ENCODE measurements at regions not wholly inside any gene's neighbourhood (a gene's known extent, or its start where the extent isn't known, plus 50 kb on each side); places are given as distances from the start of the nearest gene placed in this dataset.
A peak's percentile ranks its signal among the peaks of the same experiment; 100 is the strongest.

GRCh38 chr3:76941376-76941775 lies 98.5 kb upstream of the ROBO2 start:
- H3K23me2 ChIP-seq (ENCODE audit: low read depth, low read length), result no peaks in the 10 kb centered on the region
- no peak overlapping the region for H2AFZ ChIP-seq (ENCODE audit: low read length)
- H4K8ac ChIP-seq (ENCODE audit: extremely low read depth, insufficient read depth, low read length), result no peak overlapping the region
- no peaks in the 10 kb centered on the region for H3K27me3 ChIP-seq (replicated peaks in 1 of 4; ENCODE audit: control insufficient read depth in 3 of 4, extremely low read depth in 1 of 4, insufficient read depth in 3 of 4, low read length in 3 of 4)
- H3K9me3 ChIP-seq (ENCODE audit: insufficient read depth in 2 of 2, low read depth in 1 of 2, low read length in 1 of 2), result no peaks in the 10 kb centered on the region
- no peak for DNase-seq (ENCODE audit: low read depth in 1 of 2, low spot score in 2 of 2)
- H3K27ac ChIP-seq (ENCODE audit: low read depth, low read length), result no peak overlapping the region
- no peak overlapping the region for H3K9ac ChIP-seq (replicated peaks in 1 of 4; ENCODE audit: extremely low read depth in 1 of 4, low read depth in 3 of 4, low read length in 3 of 4)
- H3K79me1 ChIP-seq (ENCODE audit: low read depth, low read length), result no peaks in the 10 kb centered on the region
- H3K4me3 ChIP-seq (ENCODE audit: extremely low read depth in 1 of 4, insufficient read depth in 2 of 4, low read depth in 3 of 4, low read length in 4 of 4), result no peak overlapping the region
- H4K5ac ChIP-seq (ENCODE audit: insufficient read length, low read depth, low read length), result no peak overlapping the region
- H2BK5ac ChIP-seq (ENCODE audit: low read depth, low read length), result no peak overlapping the region
- WGBS, 2 experiments (ENCODE audit: extremely low coverage in 1 of 2, insufficient coverage in 1 of 2, insufficient read length in 1 of 2, insufficient replicate concordance in 2 of 2, low coverage in 1 of 2, low lambda C conversion rate in 2 of 2, missing lambda C conversion rate in 1 of 2), result 93% methylated on average over 4 of the region's 4 CpGs; no CpG with 5 or more reads in 1 of the 2 experiments
- no peak overlapping the region for H3K23ac ChIP-seq (ENCODE audit: insufficient read length)
- H3K79me2 ChIP-seq (ENCODE audit: control insufficient read depth in 1 of 2, insufficient read depth in 2 of 2, low read length in 2 of 2), result no peaks in the 10 kb centered on the region
- no peak overlapping the region for H4K91ac ChIP-seq (replicated peaks; ENCODE audit: insufficient read length, low read length)
- no peak for FAIRE-seq
- no peak overlapping the region for H2BK20ac ChIP-seq (ENCODE audit: low read length)
- H2AK5ac ChIP-seq (ENCODE audit: low read depth, low read length), result no peak overlapping the region
- ChIA-PET POLR2A (ENCODE audit: partially characterized antibody) (no interaction called here), CTCF (ENCODE audit: partially characterized antibody) (interaction anchor here (0.5 to 0.7 kb wide), 2 partner anchors 290 to 379 kb away, joined by 3 to 4 read pairs; no protein-coding TSS in a partner anchor)
- peaks cover 0 to 2% (median 0%) of the 10 kb centered on the region in 4 experiments; a peak in 2 of 7 replicates for H3K4me1 ChIP-seq (replicated peaks in 1 of 4; ENCODE audit: control insufficient read depth in 3 of 4, insufficient read depth in 4 of 4, low read length in 3 of 4)
- H3K56ac ChIP-seq (replicated peaks; ENCODE audit: insufficient read length, low read depth, low read length), result no peak overlapping the region
- H4K20me1 ChIP-seq (replicated peaks in 1 of 2; ENCODE audit: control insufficient read depth in 1 of 2, insufficient read depth in 2 of 2, low read length in 2 of 2), result no peaks in the 10 kb centered on the region
- no peak overlapping the region for H3K4me2 ChIP-seq (ENCODE audit: insufficient read depth in 1 of 2, low read depth in 2 of 2, low read length in 2 of 2)
- H3K18ac ChIP-seq (ENCODE audit: extremely low read depth, low read length), result no peak overlapping the region
- no peak overlapping the region for H2BK12ac ChIP-seq (ENCODE audit: low read depth, low read length)
- H2BK120ac ChIP-seq (replicated peaks; ENCODE audit: low read depth, low read length), result peak overlapping the region; percentile 29
- H2BK15ac ChIP-seq (ENCODE audit: low read length), result no peak overlapping the region
- H3K4ac ChIP-seq (replicated peaks; ENCODE audit: insufficient read length, low read depth, low read length), result no peak overlapping the region
- H3K36me3 ChIP-seq (ENCODE audit: control insufficient read depth in 2 of 4, insufficient read depth in 4 of 4, low read length in 3 of 4), result no peaks in the 10 kb centered on the region
- H3K14ac ChIP-seq (ENCODE audit: insufficient read length), result no peak overlapping the region
- TF ChIP-seq CTCF (IDR thresholded peaks at IDR 0.05; ENCODE audit: control extremely low read depth in 1 of 3, insufficient read depth in 1 of 3, low read depth in 1 of 3, low read length in 3 of 3) (no peak), RXRA (IDR thresholded peaks at IDR 0.05; ENCODE audit: insufficient read depth, low read depth, low read length) (no peak), HDAC2 (IDR thresholded peaks at IDR 0.05; ENCODE audit: borderline replicate concordance in 1 of 2, low read depth in 2 of 2, low read length in 2 of 2) (no peak), FOSL1 (IDR thresholded peaks at IDR 0.05; ENCODE audit: insufficient read depth, low read depth, low read length) (no peak), SP2 (IDR thresholded peaks at IDR 0.05; ENCODE audit: low read length) (no peak), KDM4A (IDR thresholded peaks at IDR 0.05; ENCODE audit: low read depth, low read length, severe bottlenecking) (no peak), ZNF274 (IDR thresholded peaks at IDR 0.05; ENCODE audit: borderline replicate concordance, extremely low read depth, low read length) (no peak), SP4 (IDR thresholded peaks at IDR 0.05; ENCODE audit: low read length) (no peak), BRCA1 (IDR thresholded peaks at IDR 0.05; ENCODE audit: low read depth, low read length) (no peak), POLR2AphosphoS5 (IDR thresholded peaks at IDR 0.05; ENCODE audit: low read depth, low read length) (no peak), YY1 (IDR thresholded peaks at IDR 0.05; ENCODE audit: low read depth, low read length) (no peak)

Data from H1 (cell line).